ENCODE measurements at regions not wholly inside any gene's neighbourhood (a gene's known extent, or its start where the extent isn't known, plus 50 kb on each side); places are given as distances from the start of the nearest gene placed in this dataset.
"Not testable (repeated sequence)": the region's sequence is repeated elsewhere in the genome, so short reads cannot be mapped to it uniquely, and the experiment has no call there.

- no peak for FAIRE-seq
Measured at GRCh38 chr6:86030875-86031274, 388.2 kb upstream of the SYNCRIP start.

- no peak for FAIRE-seq
Measured at GRCh38 chr6:86028776-86029175, 386.1 kb upstream of the SYNCRIP start.

- not testable (repeated sequence) for FAIRE-seq
Measured at GRCh38 chr6:86026890-86027289, 384.2 kb upstream of the SYNCRIP start.

- FAIRE-seq: no peak
Measured at GRCh38 chr6:86017236-86017635, 374.6 kb upstream of the SYNCRIP start.

- no peak for FAIRE-seq
Measured at GRCh38 chr6:86016567-86016966, 373.9 kb upstream of the SYNCRIP start.

GRCh38 chr6:86016077-86016476 lies 373.4 kb upstream of the SYNCRIP start:
- FAIRE-seq: no peak

GRCh38 chr6:86012991-86013390 lies 370.3 kb upstream of the SYNCRIP start:
- not testable (repeated sequence) for FAIRE-seq

GRCh38 chr6:86010915-86011786 lies 368.5 kb upstream of the SYNCRIP start:
- no peak for FAIRE-seq

- no peak for FAIRE-seq
Measured at GRCh38 chr6:85997206-85997605, 354.5 kb upstream of the SYNCRIP start.

GRCh38 chr6:85996034-85996375 lies 353.3 kb upstream of the SYNCRIP start:
- FAIRE-seq: no peak

GRCh38 chr6:85995339-85996033 lies 352.8 kb upstream of the SYNCRIP start:
- no peak for FAIRE-seq

GRCh38 chr6:85986681-85987080 lies 344.0 kb upstream of the SYNCRIP start:
- FAIRE-seq: no peak

- FAIRE-seq: no peak
Measured at GRCh38 chr6:85983032-85983659, 340.5 kb upstream of the SYNCRIP start.

- FAIRE-seq: no peak
Measured at GRCh38 chr6:85977661-85978060, 335.0 kb upstream of the SYNCRIP start.

- FAIRE-seq: no peak
Measured at GRCh38 chr6:85975957-85976356, 333.3 kb upstream of the SYNCRIP start.

- FAIRE-seq: no peak
Measured at GRCh38 chr6:85971238-85971637, 328.6 kb upstream of the SYNCRIP start.

- FAIRE-seq: no peak
Measured at GRCh38 chr6:85966828-85967227, 324.1 kb upstream of the SYNCRIP start.

- no peak for FAIRE-seq
Measured at GRCh38 chr6:85961746-85962145, 319.1 kb upstream of the SYNCRIP start.

GRCh38 chr6:85961125-85961524 lies 318.4 kb upstream of the SYNCRIP start:
- FAIRE-seq: no peak

GRCh38 chr6:85948481-85948880 lies 305.8 kb upstream of the SYNCRIP start:
- no peak for FAIRE-seq

- FAIRE-seq: no peak
Measured at GRCh38 chr6:85945459-85946185, 302.9 kb upstream of the SYNCRIP start.

- FAIRE-seq: no peak
Measured at GRCh38 chr6:85944776-85945175, 302.1 kb upstream of the SYNCRIP start.

GRCh38 chr6:85942844-85943243 lies 300.2 kb upstream of the SYNCRIP start:
- FAIRE-seq: no peak

Data from G401.6 (cell line).